ENCODE measurements at regions not wholly inside any gene's neighbourhood (a gene's known extent, or its start where the extent isn't known, plus 50 kb on each side); places are given as distances from the start of the nearest gene placed in this dataset.

- TF ChIP-seq ATF2 (tag by site-specific recombination; IDR thresholded peaks at IDR 0.05; ENCODE audit: low read depth) (peak; percentile 59; the same call in 1 of the 2 replicates), ZNF654 (tag by site-specific recombination; IDR thresholded peaks at IDR 0.05; ENCODE audit: low read depth) (no peak)
- Histone ChIP-seq H3K4me3 (ENCODE audit: low read depth, low read length) (no peak overlapping the region), H3K36me3 (ENCODE audit: control insufficient read depth in 2 of 2, insufficient read depth in 1 of 2, low read length in 2 of 2) (no peaks in the 10 kb centered on the region), H3K27ac (ENCODE audit: extremely low read depth, low read depth, low read length) (no peak overlapping the region), H3K9me3 (ENCODE audit: control insufficient read depth, insufficient read depth, low read depth, low read length) (no peaks in the 10 kb centered on the region), H3K4me1 (ENCODE audit: control insufficient read depth, insufficient read depth, low read length) (no peaks in the 10 kb centered on the region)
- POLR2A ChIA-PET = no interaction called here
- CTCF ChIA-PET = no interaction called here
These were observed 152.8 kb upstream of the DHRS4 start for GRCh38 chr14:23800811-23801210.

- no peaks in the 10 kb centered on the region for H3K4me1 ChIP-seq (ENCODE audit: control insufficient read depth, insufficient read depth, low read length)
- no peaks in the 10 kb centered on the region for H3K36me3 ChIP-seq (ENCODE audit: control insufficient read depth in 2 of 2, insufficient read depth in 1 of 2, low read length in 2 of 2)
- H3K9me3 ChIP-seq (ENCODE audit: control insufficient read depth, insufficient read depth, low read depth, low read length) = no peaks in the 10 kb centered on the region
- TF ChIP-seq SP7 (tag by site-specific recombination; IDR thresholded peaks at IDR 0.05) = no peak
- TF ChIP-seq ZBTB11 (tag by site-specific recombination; conservative IDR thresholded peaks at IDR 0.05; ENCODE audit: low read depth) = no peak
- TF ChIP-seq ELK4 (IDR thresholded peaks at IDR 0.05; ENCODE audit: borderline replicate concordance, low read depth, low read length) = no peak
- TF ChIP-seq ZNF157 (tag by site-specific recombination; IDR thresholded peaks at IDR 0.05) = no peak
- no peak for TF ChIP-seq EGR2 (tag by site-specific recombination; IDR thresholded peaks at IDR 0.05; ENCODE audit: low read depth)
- no peak for TF ChIP-seq ZBTB8A (tag by site-specific recombination; IDR thresholded peaks at IDR 0.05)
- TF ChIP-seq ZNF514 (tag by site-specific recombination; IDR thresholded peaks at IDR 0.05) = no peak
- TF ChIP-seq ZNF423 (tag by site-specific recombination; IDR thresholded peaks at IDR 0.05) = no peak
- no peak for TF ChIP-seq ZNF580 (tag by site-specific recombination; IDR thresholded peaks at IDR 0.05)
- TF ChIP-seq PBX3 (CRISPR knock-in tag; IDR thresholded peaks at IDR 0.05) = no peak
- TF ChIP-seq ZNF169 (tag by site-specific recombination; IDR thresholded peaks at IDR 0.05) = no peak
- no peak for TF ChIP-seq ZFP3 (tag by site-specific recombination; IDR thresholded peaks at IDR 0.05; ENCODE audit: low read depth)
- no peak for TF ChIP-seq ZNF350 (tag by site-specific recombination; IDR thresholded peaks at IDR 0.05)
- H3K27ac ChIP-seq (ENCODE audit: extremely low read depth, low read depth, low read length) = no peak overlapping the region
- ChIA-PET CTCF (no interaction called here), POLR2A (no interaction called here)
- H3K4me3 ChIP-seq (ENCODE audit: low read depth, low read length) = no peak overlapping the region
These were observed 151.8 kb upstream of the DHRS4 start for GRCh38 chr14:23801766-23802165.

- ChIA-PET CTCF (no interaction called here), POLR2A (no interaction called here)
- Histone ChIP-seq H3K4me3 (ENCODE audit: low read depth, low read length) (no peak overlapping the region), H3K27ac (ENCODE audit: extremely low read depth, low read depth, low read length) (no peak overlapping the region), H3K4me1 (ENCODE audit: control insufficient read depth, insufficient read depth, low read length) (no peaks in the 10 kb centered on the region), H3K36me3 (ENCODE audit: control insufficient read depth in 2 of 2, insufficient read depth in 1 of 2, low read length in 2 of 2) (no peaks in the 10 kb centered on the region), H3K9me3 (ENCODE audit: control insufficient read depth, insufficient read depth, low read depth, low read length) (no peaks in the 10 kb centered on the region)
- TF ChIP-seq SETDB1 (IDR thresholded peaks at IDR 0.05; ENCODE audit: insufficient read length, low read length) = no peak
- TF ChIP-seq ZNF473 (tag by site-specific recombination; IDR thresholded peaks at IDR 0.05) = no peak
These were observed 148.8 kb upstream of the DHRS4 start for GRCh38 chr14:23804817-23805216.
